Keratinocyte (primary cell): ENCODE measurements at regions not wholly inside any gene's neighbourhood (a gene's known extent, or its start where the extent isn't known, plus 50 kb on each side); places are given as distances from the start of the nearest gene placed in this dataset.
"Not testable (repeated sequence)": the region's sequence is repeated elsewhere in the genome, so short reads cannot be mapped to it uniquely, and the experiment has no call there.

Experiments
- EZH2 ChIP-seq: IDR thresholded peaks from one replicate; pipeline ENCODE4 v1.6.1; 2012; ENCODE audit warnings: inconsistent platforms, mild to moderate bottlenecking, low read length, moderate library complexity
- TF ChIP-seq, protein P1 (sequence below), 3 experiments: IDR thresholded peaks in 1 of 3; conservative IDR thresholded peaks in 1 of 3; optimal IDR thresholded peaks in 1 of 3; 2 replicates in 2 of 3; 3 replicates in 1 of 3; pipeline versions ENCODE3 to v1.5.1; 2011; ENCODE audit warnings: low read length in 3 of 3, mild to moderate bottlenecking in 3 of 3, moderate library complexity in 2 of 3, control low read depth in 1 of 3, inconsistent platforms in 1 of 3; ENCODE audit not compliant: insufficient read depth in 2 of 3; ENCODE audit errors: extremely low read depth in 1 of 3

DNA sequence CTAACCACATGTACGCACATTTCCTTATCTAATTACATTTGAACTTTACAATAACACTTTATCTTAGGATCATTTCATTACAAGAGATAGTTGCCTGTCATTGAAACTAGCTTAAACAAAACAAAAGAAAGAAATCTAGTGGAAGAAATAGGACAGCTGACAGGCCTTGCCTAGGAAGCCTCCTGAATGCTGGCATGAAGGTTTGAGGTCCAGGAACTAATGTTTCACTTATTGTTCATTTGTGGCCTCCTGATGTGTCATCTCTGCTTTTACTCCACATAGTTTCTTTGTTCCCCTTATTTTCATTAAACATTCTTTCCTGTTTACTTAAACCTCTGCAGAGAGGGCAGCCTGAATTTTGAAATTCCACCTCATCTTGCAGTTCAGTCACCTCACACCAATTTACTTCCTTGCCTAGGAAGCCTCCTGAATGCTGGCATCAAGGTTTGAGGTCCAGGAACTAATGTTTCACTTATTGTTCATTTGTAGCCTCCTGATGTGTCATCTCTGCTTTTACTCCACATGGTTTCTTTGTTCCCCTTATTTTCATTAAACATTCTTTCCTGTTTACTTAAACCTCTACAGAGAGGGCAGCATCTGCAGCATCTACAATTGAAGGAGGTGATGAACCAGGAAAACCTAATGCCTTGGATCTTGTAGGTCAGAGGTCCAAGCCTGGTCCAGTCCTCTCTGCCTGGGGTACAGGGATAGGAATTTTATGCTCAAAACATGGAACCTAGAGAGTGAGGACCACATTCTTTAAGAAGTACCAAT lies 319.2 kb downstream of the SPATA31A1 start:
- TF ChIP-seq, protein P1, sequence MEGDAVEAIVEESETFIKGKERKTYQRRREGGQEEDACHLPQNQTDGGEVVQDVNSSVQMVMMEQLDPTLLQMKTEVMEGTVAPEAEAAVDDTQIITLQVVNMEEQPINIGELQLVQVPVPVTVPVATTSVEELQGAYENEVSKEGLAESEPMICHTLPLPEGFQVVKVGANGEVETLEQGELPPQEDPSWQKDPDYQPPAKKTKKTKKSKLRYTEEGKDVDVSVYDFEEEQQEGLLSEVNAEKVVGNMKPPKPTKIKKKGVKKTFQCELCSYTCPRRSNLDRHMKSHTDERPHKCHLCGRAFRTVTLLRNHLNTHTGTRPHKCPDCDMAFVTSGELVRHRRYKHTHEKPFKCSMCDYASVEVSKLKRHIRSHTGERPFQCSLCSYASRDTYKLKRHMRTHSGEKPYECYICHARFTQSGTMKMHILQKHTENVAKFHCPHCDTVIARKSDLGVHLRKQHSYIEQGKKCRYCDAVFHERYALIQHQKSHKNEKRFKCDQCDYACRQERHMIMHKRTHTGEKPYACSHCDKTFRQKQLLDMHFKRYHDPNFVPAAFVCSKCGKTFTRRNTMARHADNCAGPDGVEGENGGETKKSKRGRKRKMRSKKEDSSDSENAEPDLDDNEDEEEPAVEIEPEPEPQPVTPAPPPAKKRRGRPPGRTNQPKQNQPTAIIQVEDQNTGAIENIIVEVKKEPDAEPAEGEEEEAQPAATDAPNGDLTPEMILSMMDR (optimal IDR thresholded peaks at IDR 0.05 in 1 of 3, IDR thresholded peaks at IDR 0.05 in 1 of 3, conservative IDR thresholded peaks at IDR 0.05 in 1 of 3; ENCODE audit: extremely low read depth in 1 of 3, insufficient read depth in 2 of 3, low read length in 3 of 3) = not testable (repeated sequence)
- not testable (repeated sequence) for TF ChIP-seq EZH2
